Activated CD8-positive, alpha-beta memory T cell treated with anti-CD3 and anti-CD28 coated beads for 36 hours (primary cell): ENCODE measurements at regions not wholly inside any gene's neighbourhood (a gene's known extent, or its start where the extent isn't known, plus 50 kb on each side); places are given as distances from the start of the nearest gene placed in this dataset.
"Not testable (repeated sequence)": the region's sequence is repeated elsewhere in the genome, so short reads cannot be mapped to it uniquely, and the experiment has no call there.

Source experiments
- CTCF ChIA-PET: fragments of 350-600 bp; sonication (Branson Sonifier 250); formaldehyde crosslinking; loops from one replicate; lab custom pipeline; 2021; ENCODE audit warnings: antibody characterized with exemption; lab: Charles Lee
- POLR2A ChIA-PET: fragments of 350-600 bp; sonication (Branson Sonifier 250); formaldehyde crosslinking; loops from one replicate; lab custom pipeline; 2021; ENCODE audit warnings: antibody characterized with exemption; lab: Charles Lee

DNA sequence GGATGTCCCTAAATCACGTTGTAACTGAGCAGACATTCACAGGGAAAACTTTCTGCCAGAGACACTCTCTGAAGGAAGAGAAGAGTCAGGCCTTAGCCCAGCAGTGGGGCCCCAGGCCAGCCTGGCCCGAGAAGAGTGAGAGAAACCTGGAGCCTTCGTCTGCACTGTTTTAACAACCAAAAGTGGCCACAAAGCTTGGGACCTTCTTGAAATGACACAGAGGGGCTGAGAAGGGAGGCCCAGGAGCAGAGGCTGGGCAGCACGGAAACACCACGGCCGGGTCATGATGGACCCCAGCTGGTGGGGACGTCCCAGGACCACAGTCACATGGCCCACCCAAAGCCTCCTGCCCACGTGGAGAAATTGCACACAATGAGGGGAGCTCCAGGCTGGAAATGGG is 126.8 kb upstream of the THBS2 start:
- ChIA-PET CTCF (no interaction called here), POLR2A (no interaction called here)

GRCh38 chr6:169379495-169380070 is 125.9 kb upstream of the THBS2 start:
- POLR2A ChIA-PET, result no interaction called here
- CTCF ChIA-PET, result no interaction called here

DNA sequence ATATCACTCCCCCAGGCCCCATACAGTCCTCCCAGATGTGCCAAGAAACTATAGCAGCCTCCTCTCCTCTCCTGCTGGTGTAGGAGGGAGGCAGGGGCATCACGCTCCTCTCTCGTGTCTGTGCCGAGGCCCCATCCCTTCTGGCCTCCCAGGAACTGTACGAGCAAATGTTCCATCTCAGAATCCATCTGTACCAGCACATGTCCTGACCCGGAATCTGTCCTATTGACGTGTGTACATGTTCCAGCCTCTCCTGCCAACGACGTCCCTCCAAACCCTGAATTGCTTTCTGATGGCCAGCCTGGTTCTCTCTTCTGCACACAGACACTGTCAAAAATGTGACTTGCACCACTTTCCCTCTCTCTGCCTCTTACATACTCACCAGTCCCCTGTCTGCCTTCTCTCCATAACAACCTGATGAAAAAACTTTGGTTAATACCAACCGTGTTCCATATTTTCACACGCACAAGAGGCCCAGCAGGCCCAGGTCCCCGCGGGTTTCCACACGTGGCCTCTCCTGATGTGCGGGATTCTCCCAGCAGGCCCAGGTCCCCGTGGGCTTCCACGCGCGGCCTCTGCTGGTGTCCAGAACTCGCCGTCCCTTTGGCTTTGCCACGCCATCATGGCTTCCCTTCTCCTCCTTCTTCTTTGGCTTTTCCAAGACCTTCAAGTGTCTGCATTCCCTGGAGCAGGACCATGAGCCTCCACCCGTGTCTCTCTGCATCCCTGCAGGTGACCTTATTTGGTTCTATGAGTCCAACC is 125.2 kb upstream of the THBS2 start:
- CTCF ChIA-PET, result no interaction called here
- POLR2A ChIA-PET, result no interaction called here

DNA sequence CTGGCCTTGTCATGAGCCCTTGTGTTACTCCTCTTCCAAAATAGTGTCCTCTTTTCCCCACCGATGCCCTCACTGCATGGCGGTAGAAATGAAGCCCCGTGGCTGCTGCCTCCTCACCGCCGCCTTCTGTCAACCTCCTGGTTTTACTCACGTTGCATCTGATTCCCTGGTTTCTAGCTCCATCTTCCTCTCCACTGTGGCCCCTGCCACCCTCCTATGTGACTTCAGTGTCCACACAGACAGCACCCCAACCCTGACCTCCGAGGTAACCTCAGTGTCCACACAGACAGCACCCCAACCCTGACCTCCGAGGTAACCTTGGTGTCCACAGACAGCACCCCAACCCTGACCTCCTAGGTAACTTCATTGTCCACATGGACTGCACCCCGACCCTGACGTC is 122.8 kb upstream of the THBS2 start:
- ChIA-PET CTCF (no interaction called here), POLR2A (no interaction called here)

DNA sequence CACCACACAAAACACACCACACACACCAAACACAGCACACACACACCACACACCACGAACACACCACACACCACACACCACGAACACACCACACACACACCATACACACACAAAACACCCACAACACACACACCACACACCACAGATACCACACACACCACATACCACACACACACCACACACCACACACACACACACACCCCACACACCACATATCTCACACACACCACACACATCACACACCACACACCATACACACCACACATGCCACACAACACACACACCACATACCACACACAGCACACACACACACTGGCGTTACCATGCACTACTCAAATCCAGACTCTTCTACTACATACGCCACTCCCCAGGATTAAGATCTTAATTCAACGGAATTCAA is 118.9 kb upstream of the THBS2 start:
- POLR2A ChIA-PET, result no interaction called here
- CTCF ChIA-PET, result no interaction called here

- CTCF ChIA-PET, result no interaction called here
- POLR2A ChIA-PET, result no interaction called here
Measured at GRCh38 chr6:169371344-169372127, 117.9 kb upstream of the THBS2 start.

DNA sequence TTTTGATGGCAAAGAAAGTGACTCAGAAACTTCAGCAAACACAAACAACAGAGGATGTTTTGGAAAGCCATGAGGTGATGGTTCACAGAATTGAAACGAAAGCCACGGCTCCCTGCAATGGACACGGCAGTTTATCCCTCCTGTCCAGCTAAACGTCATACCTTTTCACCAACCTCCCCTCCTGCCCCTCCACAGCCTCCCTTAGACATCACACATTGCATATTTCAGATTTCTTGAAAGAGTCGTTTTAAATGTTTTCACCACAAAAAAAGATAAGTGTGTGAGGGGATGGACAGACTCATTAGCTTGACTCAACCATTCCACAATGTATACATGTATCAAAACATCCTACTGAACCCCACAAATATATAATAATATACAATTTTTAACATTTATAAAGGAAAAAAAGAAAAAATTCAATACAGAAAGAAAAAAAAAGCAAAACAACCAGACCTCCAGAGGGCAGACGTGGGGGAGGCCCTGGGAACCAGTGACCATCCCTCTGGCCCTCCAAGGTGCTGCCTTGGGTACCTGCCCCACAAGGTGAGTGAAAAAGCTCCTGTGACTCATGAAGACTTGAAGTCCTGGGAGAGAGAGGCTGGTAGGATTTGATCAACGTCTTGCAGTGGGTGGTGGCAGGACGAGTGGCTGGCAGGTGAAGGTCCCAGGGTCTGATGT is 117.2 kb upstream of the THBS2 start:
- ChIA-PET CTCF (no interaction called here), POLR2A (no interaction called here)

- ChIA-PET POLR2A (no interaction called here), CTCF (no interaction called here)
Measured at GRCh38 chr6:169370054-169370453, 116.4 kb upstream of the THBS2 start.

DNA sequence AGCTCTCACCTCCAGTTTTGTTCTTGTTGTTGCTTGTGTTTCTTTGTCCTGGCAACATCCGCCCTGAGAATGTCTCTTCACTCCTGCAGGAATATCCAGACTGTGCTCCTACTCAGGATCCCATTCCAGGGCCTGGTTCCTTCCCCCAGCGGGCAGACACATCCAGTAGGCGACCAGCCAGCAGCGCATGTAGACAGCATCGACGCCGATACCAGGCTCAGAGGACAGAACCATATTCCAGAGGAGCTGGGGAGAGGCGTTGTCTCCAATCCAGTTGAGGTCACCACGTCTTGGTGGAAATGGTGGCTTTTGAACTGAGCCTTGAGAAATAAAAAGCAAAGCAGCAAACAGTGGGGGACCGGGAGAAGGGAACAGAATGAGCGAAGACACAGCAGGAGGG is 114.6 kb upstream of the THBS2 start:
- ChIA-PET POLR2A (no interaction called here), CTCF (no interaction called here)

DNA sequence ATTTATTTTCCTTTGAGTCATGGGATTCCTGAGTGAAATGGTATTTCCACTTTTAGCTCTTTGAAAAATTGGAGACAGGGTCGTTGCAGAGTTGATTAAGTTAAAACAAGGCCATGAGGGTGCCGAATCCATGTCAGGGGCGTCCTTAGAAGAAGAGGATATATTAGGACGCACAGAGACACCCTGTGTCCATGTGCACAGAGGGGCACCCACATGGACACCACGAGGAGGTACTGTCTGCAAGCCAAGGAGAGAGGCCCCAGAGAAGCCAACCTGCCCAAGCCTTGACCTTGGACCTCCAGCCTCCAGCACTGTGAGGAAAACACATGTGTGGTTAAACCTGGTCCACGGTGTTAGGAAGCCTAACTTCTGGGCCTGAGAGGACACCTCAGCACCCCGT is 113.9 kb upstream of the THBS2 start:
- ChIA-PET POLR2A (no interaction called here), CTCF (no interaction called here)

GRCh38 chr6:169366258-169366901 is 112.7 kb upstream of the THBS2 start:
- ChIA-PET CTCF (no interaction called here), POLR2A (no interaction called here)

DNA sequence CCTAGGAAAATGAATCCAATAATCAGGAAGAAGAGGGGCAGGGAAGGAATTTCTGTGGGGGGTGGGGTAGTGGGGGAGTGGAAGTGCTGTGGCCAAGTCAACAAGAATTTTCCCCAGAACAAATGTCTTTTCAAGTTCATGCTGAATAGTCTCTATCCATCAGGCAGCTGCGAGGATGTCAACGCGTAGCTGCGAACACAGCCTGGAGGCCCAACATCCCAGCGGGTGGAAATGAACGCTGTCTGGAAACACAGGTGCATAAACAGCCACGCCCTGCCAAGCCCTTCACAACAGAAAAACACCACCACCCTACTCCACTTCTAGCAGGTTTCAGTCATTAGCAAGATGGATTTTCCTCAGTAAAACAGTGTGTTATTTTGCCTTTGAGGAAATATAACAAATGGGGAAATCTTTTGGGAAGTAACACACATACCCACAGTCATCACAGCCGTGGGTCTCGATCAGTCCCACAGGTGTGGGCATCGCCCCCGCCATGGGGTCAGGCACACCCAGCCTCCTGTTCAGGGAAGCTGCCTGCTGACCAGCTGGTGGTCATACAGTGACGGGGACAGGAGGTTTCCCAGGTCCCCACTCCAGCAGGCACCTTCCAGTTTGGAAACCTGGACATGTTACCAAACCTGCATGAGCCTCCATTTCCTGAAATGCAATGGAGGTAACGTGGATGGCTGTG is 112.1 kb upstream of the THBS2 start:
- POLR2A ChIA-PET, result no interaction called here
- CTCF ChIA-PET, result no interaction called here

- CTCF ChIA-PET, result no interaction called here
- POLR2A ChIA-PET, result no interaction called here
Measured at GRCh38 chr6:169363590-169363989, 109.9 kb upstream of the THBS2 start.

DNA sequence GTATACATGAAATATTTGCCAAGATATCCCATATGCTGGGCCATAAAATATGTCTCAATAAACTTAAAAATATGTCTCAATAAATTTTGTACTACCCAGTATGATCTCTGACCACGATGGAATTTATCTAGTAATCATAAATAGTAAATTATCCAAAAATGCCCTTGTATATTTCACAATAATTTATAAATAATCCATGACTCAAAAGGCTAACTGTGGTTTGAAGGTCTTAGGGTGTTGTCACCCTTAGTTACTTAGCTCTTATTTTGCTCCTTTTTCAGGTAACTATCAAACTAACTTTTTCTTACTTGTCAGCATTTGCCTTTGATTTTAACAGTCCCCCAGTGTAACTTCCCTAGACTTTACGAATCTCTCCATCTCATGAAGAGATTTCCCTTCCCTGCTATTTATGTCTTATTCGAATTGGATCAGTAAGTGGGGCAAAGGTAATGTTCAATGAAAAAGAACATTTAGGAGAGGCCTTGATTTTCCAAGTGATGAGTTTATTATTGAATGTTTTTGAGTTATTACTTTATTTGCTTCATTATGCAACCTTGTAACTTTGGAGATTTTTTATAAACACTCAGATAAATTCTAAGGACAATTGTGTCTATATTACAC is 109.0 kb upstream of the THBS2 start:
- POLR2A ChIA-PET, result no interaction called here
- CTCF ChIA-PET, result no interaction called here

DNA sequence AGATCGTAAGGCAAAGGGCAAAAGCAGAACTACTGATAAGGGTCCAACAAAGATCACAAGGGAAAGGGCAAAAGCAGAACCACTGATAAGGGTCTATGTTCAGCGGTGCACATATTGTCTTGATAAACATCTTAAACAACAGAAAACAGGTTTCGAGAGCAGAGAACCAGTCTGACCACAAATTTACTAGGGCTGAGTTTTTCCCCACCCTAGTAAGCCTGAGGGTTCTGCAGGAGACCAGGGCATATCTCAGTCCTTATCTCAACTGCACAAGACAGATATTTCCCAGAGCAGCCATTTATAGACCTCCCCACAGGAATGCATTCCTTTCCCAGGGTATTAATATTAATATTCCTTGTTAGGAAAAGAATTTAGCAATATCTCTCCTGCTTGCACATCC is 101.4 kb upstream of the THBS2 start:
- POLR2A ChIA-PET, result not testable (repeated sequence)

DNA sequence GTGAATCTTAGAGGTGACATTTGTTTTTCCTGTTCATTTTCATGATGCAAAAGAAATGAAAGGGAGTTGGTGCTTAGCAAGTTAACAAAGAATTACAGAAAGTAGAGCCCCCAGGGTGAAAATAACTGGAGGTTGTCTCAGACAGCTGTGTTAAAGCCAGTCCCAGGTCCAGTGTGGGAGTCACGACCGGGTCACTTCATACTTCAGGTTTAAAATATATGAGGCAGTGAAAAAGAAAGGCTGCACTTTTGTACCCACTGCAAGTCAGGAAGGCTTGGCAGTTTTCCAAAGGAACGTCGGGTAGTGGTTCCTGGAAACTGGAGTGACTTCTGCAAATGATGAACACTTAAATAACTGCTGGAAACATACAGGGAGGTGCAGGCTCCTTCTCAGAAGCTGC is 91.5 kb upstream of the THBS2 start:
- POLR2A ChIA-PET, result no interaction called here
- CTCF ChIA-PET, result no interaction called here

More for the DNA sequence above, 101.4 kb upstream of the THBS2 start:
- CTCF ChIA-PET, result not testable (repeated sequence)

- POLR2A ChIA-PET, result no interaction called here
- CTCF ChIA-PET, result no interaction called here
Measured at GRCh38 chr6:169344750-169345065, 91.1 kb upstream of the THBS2 start.

- POLR2A ChIA-PET, result no interaction called here
- CTCF ChIA-PET, result no interaction called here
Measured at GRCh38 chr6:169343886-169344749, 90.5 kb upstream of the THBS2 start.
